NCI-H128 (cell line): ENCODE measurements at regions not wholly inside any gene's neighbourhood (a gene's known extent, or its start where the extent isn't known, plus 50 kb on each side); places are given as distances from the start of the nearest gene placed in this dataset.

Experiments
- DNase-seq: peaks from one replicate; lab custom pipeline; 2025; ENCODE audit not compliant: unreplicated experiment; lab: John Stamatoyannopoulos, UW

GRCh38 chr18:41482501-41482900 lies 472.5 kb upstream of the PIK3C3 start:
- no peak for DNase-seq

GRCh38 chr18:41466436-41467160 lies 488.4 kb upstream of the PIK3C3 start:
- DNase-seq, result no peak

- no peak for DNase-seq
These were observed 489.6 kb upstream of the PIK3C3 start for GRCh38 chr18:41465386-41465785.

GRCh38 chr18:41464278-41464677 lies 490.8 kb upstream of the PIK3C3 start:
- no peak for DNase-seq

GRCh38 chr18:41462946-41463345 lies 492.1 kb upstream of the PIK3C3 start:
- DNase-seq, result no peak

- no peak for DNase-seq
These were observed 493.9 kb upstream of the PIK3C3 start for GRCh38 chr18:41461114-41461513.

GRCh38 chr18:41459656-41460055 lies 495.4 kb upstream of the PIK3C3 start:
- no peak for DNase-seq

GRCh38 chr18:41458376-41458775 lies 496.7 kb upstream of the PIK3C3 start:
- no peak for DNase-seq

- no peak for DNase-seq
These were observed 497.2 kb upstream of the PIK3C3 start for GRCh38 chr18:41457765-41458326.

- no peak for DNase-seq
These were observed 498.2 kb upstream of the PIK3C3 start for GRCh38 chr18:41456831-41457230.

GRCh38 chr18:41449612-41450011 lies 505.4 kb upstream of the PIK3C3 start:
- no peak for DNase-seq

- no peak for DNase-seq
These were observed 510.1 kb upstream of the PIK3C3 start for GRCh38 chr18:41444943-41445342.

- no peak for DNase-seq
These were observed 518.3 kb upstream of the PIK3C3 start for GRCh38 chr18:41436772-41437171.

- no peak for DNase-seq
These were observed 536.4 kb upstream of the PIK3C3 start for GRCh38 chr18:41418598-41418997.

- no peak for DNase-seq
These were observed 539.0 kb upstream of the PIK3C3 start for GRCh38 chr18:41416044-41416443.

GRCh38 chr18:41410006-41410405 lies 545.0 kb upstream of the PIK3C3 start:
- no peak for DNase-seq

- no peak for DNase-seq
These were observed 548.2 kb upstream of the PIK3C3 start for GRCh38 chr18:41406834-41407233.

GRCh38 chr18:41396861-41397260 lies 558.2 kb upstream of the PIK3C3 start:
- DNase-seq, result no peak

- DNase-seq, result no peak
These were observed 558.8 kb upstream of the PIK3C3 start for GRCh38 chr18:41396211-41396610.

- no peak for DNase-seq
These were observed 559.3 kb upstream of the PIK3C3 start for GRCh38 chr18:41395695-41396094.

GRCh38 chr18:41391616-41392595 lies 563.1 kb upstream of the PIK3C3 start:
- peak; percentile 52 for DNase-seq

- DNase-seq, result no peak
These were observed 564.7 kb upstream of the PIK3C3 start for GRCh38 chr18:41390309-41390708.
